NCI-H2029 (cell line): ENCODE measurements at regions not wholly inside any gene's neighbourhood (a gene's known extent, or its start where the extent isn't known, plus 50 kb on each side); places are given as distances from the start of the nearest gene placed in this dataset.

Experiments used
- DNase-seq: peaks from one replicate; lab custom pipeline; 2025; lab: John Stamatoyannopoulos, UW

GRCh38 chr16:64823481-64824075, 298.3 kb downstream of the CDH11 start:
- no peak for DNase-seq

- no peak for DNase-seq
These were observed 311.8 kb downstream of the CDH11 start for GRCh38 chr16:64809876-64810629.

- DNase-seq: no peak
These were observed 313.4 kb downstream of the CDH11 start for GRCh38 chr16:64808474-64808873.

GRCh38 chr16:64791756-64792155, 330.1 kb downstream of the CDH11 start:
- DNase-seq: no peak

GRCh38 chr16:64784635-64785034, 337.2 kb downstream of the CDH11 start:
- no peak for DNase-seq

- DNase-seq: no peak
These were observed 339.4 kb downstream of the CDH11 start for GRCh38 chr16:64782484-64782883.

- DNase-seq: no peak
These were observed 341.4 kb downstream of the CDH11 start for GRCh38 chr16:64780445-64780844.

GRCh38 chr16:64778777-64779176, 343.1 kb downstream of the CDH11 start:
- DNase-seq: no peak

GRCh38 chr16:64773638-64774037, 348.2 kb downstream of the CDH11 start:
- no peak for DNase-seq

- DNase-seq: no peak
These were observed 348.7 kb downstream of the CDH11 start for GRCh38 chr16:64773184-64773583.

GRCh38 chr16:64771273-64771672, 350.6 kb downstream of the CDH11 start:
- no peak for DNase-seq

GRCh38 chr16:64762211-64762610, 359.7 kb downstream of the CDH11 start:
- no peak for DNase-seq

- no peak for DNase-seq
These were observed 367.6 kb downstream of the CDH11 start for GRCh38 chr16:64754279-64754678.

GRCh38 chr16:64751906-64752305, 370.0 kb downstream of the CDH11 start:
- no peak for DNase-seq

- no peak for DNase-seq
These were observed 372.5 kb downstream of the CDH11 start for GRCh38 chr16:64749346-64749745.

- DNase-seq: no peak
These were observed 376.5 kb downstream of the CDH11 start for GRCh38 chr16:64745258-64745930.

- DNase-seq: no peak
These were observed 379.2 kb downstream of the CDH11 start for GRCh38 chr16:64742455-64743223.

- no peak for DNase-seq
These were observed 381.6 kb downstream of the CDH11 start for GRCh38 chr16:64740261-64740660.

GRCh38 chr16:64738321-64738960, 383.4 kb downstream of the CDH11 start:
- no peak for DNase-seq

- no peak for DNase-seq
These were observed 385.0 kb downstream of the CDH11 start for GRCh38 chr16:64736857-64737256.

GRCh38 chr16:64731891-64732290, 390.0 kb downstream of the CDH11 start:
- DNase-seq: no peak

GRCh38 chr16:64730261-64730660, 391.6 kb downstream of the CDH11 start:
- no peak for DNase-seq
